ENCODE measurements at regions not wholly inside any gene's neighbourhood (a gene's known extent, or its start where the extent isn't known, plus 50 kb on each side); places are given as distances from the start of the nearest gene placed in this dataset.

GRCh38 chr13:67314405-67314804 is 84.3 kb upstream of the PCDH9 start:
- intact Hi-C loops (cut with micrococcal nuclease): no loop called here

- intact Hi-C loops (cut with micrococcal nuclease): no loop called here
These were observed 78.1 kb upstream of the PCDH9 start for GRCh38 chr13:67308004-67308772.

- intact Hi-C loops (cut with micrococcal nuclease): no loop called here
These were observed 76.6 kb upstream of the PCDH9 start for GRCh38 chr13:67306742-67307141.

GRCh38 chr13:67303661-67304333 is 73.7 kb upstream of the PCDH9 start:
- intact Hi-C loops (cut with micrococcal nuclease): no loop called here

GRCh38 chr13:67299751-67300150 is 69.6 kb upstream of the PCDH9 start:
- intact Hi-C loops (cut with micrococcal nuclease): no loop called here

GRCh38 chr13:67299072-67299635 is 69.0 kb upstream of the PCDH9 start:
- intact Hi-C loops (cut with micrococcal nuclease): no loop called here

- intact Hi-C loops (cut with micrococcal nuclease): no loop called here
These were observed 68.2 kb upstream of the PCDH9 start for GRCh38 chr13:67298297-67298696.

- intact Hi-C loops (cut with micrococcal nuclease): no loop called here
These were observed 66.4 kb upstream of the PCDH9 start for GRCh38 chr13:67296511-67296910.

GRCh38 chr13:67292886-67293285 is 62.8 kb upstream of the PCDH9 start:
- intact Hi-C loops (cut with micrococcal nuclease): no loop called here

GRCh38 chr13:67285611-67286010 is 55.5 kb upstream of the PCDH9 start:
- intact Hi-C loops (cut with micrococcal nuclease): no loop called here

GRCh38 chr13:67283637-67284036 is 53.5 kb upstream of the PCDH9 start:
- intact Hi-C loops (cut with micrococcal nuclease): no loop called here

- intact Hi-C loops (cut with micrococcal nuclease): no loop called here
These were observed 51.3 kb upstream of the PCDH9 start for GRCh38 chr13:67281466-67281865.
